Suprapubic skin (tissue), 4 donors: ENCODE measurements at regions not wholly inside any gene's neighbourhood (a gene's known extent, or its start where the extent isn't known, plus 50 kb on each side); places are given as distances from the start of the nearest gene placed in this dataset.

Experiments
- EP300 ChIP-seq: sonication (generic); formaldehyde crosslinking; IDR thresholded peaks from one replicate; pipeline ENCODE4 v1.6.1; 2017; ENCODE audit warnings: antibody characterized with exemption
- POLR2A ChIP-seq, 2 donors: fragments of 450-650 bp; IDR thresholded peaks; one replicate each; pipeline ENCODE4 v1.6.1; 2017; ENCODE audit warnings: antibody characterized with exemption in 2 of 2, mild to moderate bottlenecking in 2 of 2, moderate library complexity in 2 of 2
- POLR2AphosphoS5 ChIP-seq, 3 donors: sonication (generic); formaldehyde crosslinking; IDR thresholded peaks; one replicate each; pipeline ENCODE4 v1.6.1; 2017; ENCODE audit warnings: antibody characterized with exemption in 3 of 3
- TF ChIP-seq, protein P1 (sequence below), 2 donors: fragments of 200-600 bp in 1 of 2; fragments of 450-650 bp in 1 of 2; sonication (generic) in 1 of 2; IDR thresholded peaks; one replicate each; pipeline ENCODE4 v1.5.1; 2016 to 2019; ENCODE audit warnings: antibody characterized with exemption in 2 of 2, mild to moderate bottlenecking in 1 of 2, moderate library complexity in 1 of 2

DNA sequence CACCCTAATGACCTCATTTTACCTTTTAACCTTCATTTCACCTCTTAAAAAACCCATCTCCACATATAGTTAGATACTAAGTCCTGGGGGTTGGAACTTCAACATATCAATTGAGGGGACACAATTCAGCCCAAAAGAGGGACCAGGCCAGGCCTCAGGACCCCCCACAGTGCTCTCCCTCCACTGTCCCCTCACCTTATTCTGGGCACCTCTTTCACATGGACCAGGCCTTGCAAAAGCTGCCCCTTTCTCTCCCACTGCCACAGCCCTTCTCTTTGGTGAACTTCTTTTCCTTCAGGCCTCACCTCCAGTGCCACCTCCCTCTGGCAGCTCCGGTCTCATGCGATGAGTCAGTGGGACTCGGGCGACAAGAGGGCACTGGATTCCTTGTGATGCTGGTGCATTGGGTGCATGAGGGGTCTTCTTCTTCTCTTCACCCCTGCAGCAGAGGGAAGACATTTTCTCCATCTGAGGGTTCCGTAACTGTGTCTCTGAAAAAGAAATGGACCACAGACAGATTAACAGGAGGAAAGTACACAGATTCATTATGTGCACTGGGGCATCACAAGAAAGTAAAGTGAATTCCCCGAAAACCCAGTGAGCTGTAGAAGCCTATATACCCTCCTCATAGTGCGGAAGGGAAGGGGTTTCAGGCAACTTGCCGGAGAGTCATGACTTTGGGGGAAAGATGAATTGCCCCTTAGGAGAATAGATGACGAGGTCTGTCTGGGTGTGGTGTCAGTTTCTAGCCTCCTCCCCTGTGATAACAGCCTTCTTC, 288.7 kb upstream of the IGFBP3 start:
- TF ChIP-seq, protein P1, sequence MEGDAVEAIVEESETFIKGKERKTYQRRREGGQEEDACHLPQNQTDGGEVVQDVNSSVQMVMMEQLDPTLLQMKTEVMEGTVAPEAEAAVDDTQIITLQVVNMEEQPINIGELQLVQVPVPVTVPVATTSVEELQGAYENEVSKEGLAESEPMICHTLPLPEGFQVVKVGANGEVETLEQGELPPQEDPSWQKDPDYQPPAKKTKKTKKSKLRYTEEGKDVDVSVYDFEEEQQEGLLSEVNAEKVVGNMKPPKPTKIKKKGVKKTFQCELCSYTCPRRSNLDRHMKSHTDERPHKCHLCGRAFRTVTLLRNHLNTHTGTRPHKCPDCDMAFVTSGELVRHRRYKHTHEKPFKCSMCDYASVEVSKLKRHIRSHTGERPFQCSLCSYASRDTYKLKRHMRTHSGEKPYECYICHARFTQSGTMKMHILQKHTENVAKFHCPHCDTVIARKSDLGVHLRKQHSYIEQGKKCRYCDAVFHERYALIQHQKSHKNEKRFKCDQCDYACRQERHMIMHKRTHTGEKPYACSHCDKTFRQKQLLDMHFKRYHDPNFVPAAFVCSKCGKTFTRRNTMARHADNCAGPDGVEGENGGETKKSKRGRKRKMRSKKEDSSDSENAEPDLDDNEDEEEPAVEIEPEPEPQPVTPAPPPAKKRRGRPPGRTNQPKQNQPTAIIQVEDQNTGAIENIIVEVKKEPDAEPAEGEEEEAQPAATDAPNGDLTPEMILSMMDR (IDR thresholded peaks at IDR 0.05) = no peak
- no peak for TF ChIP-seq POLR2A (IDR thresholded peaks at IDR 0.05)
- no peak for TF ChIP-seq EP300
- TF ChIP-seq POLR2AphosphoS5 (IDR thresholded peaks at IDR 0.05) = no peak
